HFFc6 (cell line): ENCODE measurements at regions not wholly inside any gene's neighbourhood (a gene's known extent, or its start where the extent isn't known, plus 50 kb on each side); places are given as distances from the start of the nearest gene placed in this dataset.

Source experiments
- DNase-seq: peaks from one replicate; pipeline ENCODE4 v3.0.0-alpha.2; 2018
- H3K27ac Mint-ChIP-seq: 2 replicates; pipeline ENCODE4 v1.8.0; 2020; ENCODE audit warnings: mild to moderate bottlenecking, mixed read lengths
- H3K27me3 Mint-ChIP-seq: 2 replicates; pipeline ENCODE4 v1.8.0; 2021; ENCODE audit warnings: mild to moderate bottlenecking, moderate library complexity, mixed read lengths; ENCODE audit not compliant: insufficient read depth
- H3K36me3 Mint-ChIP-seq: 2 replicates; pipeline ENCODE4 v1.8.0; 2021; ENCODE audit warnings: low read depth, mixed read lengths
- H3K4me1 Mint-ChIP-seq: 2 replicates; pipeline ENCODE4 v1.8.0; 2020; ENCODE audit warnings: low read depth, mixed read lengths
- H3K4me3 Mint-ChIP-seq: 2 replicates; pipeline ENCODE4 v1.8.0; 2020; ENCODE audit warnings: mild to moderate bottlenecking, moderate library complexity, mixed read lengths
- H3K9me3 Mint-ChIP-seq: 2 replicates; pipeline ENCODE4 v1.8.0; 2020; ENCODE audit warnings: mild to moderate bottlenecking, mixed read lengths
- CTCF ChIP-seq: fragments of 200-600 bp; sonication (generic); IDR thresholded peaks from 2 replicates; pipeline ENCODE4 v1.5.0; 2021; ENCODE audit warnings: antibody characterized with exemption, mild to moderate bottlenecking

DNA sequence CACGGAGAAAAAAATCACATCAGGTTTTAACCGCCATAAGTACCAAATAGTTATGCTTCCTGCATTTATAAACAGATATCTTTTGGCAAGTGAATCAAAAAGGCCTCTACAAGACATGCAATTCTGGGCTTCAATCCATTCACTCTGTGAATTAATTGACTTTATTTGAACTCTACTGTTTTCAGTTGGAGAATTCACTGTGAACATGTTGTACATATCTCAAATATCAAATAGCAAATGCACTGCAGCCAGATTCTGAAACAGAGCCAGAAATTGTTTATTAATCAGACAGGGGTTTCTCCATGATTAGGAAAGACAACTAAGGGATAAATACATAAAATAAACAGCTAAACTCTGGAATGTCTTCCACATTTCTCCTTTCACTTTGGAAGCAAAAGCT, 445.4 kb upstream of the NFIA start:
- no peak overlapping the region for H3K4me3 Mint-ChIP-seq
- H3K27me3 Mint-ChIP-seq, result no peaks in the 10 kb centered on the region; the same call in 1 of the 2 replicates
- no peak overlapping the region for H3K27ac Mint-ChIP-seq
- peaks cover 34% of the 10 kb centered on the region for H3K9me3 Mint-ChIP-seq
- TF ChIP-seq CTCF, result no peak
- no peaks in the 10 kb centered on the region for H3K36me3 Mint-ChIP-seq
- DNase-seq, result no peak
- no peaks in the 10 kb centered on the region for H3K4me1 Mint-ChIP-seq

- H3K27ac Mint-ChIP-seq, result no peak overlapping the region
- H3K4me1 Mint-ChIP-seq, result no peaks in the 10 kb centered on the region
- no peak overlapping the region for H3K4me3 Mint-ChIP-seq
- H3K36me3 Mint-ChIP-seq, result no peaks in the 10 kb centered on the region
- peaks cover 51% of the 10 kb centered on the region for H3K9me3 Mint-ChIP-seq
- DNase-seq, result no peak
- no peak for TF ChIP-seq CTCF
- no peaks in the 10 kb centered on the region; the same call in 1 of the 2 replicates for H3K27me3 Mint-ChIP-seq
These were observed 448.3 kb upstream of the NFIA start for GRCh38 chr1:60634106-60634505.

GRCh38 chr1:60622486-60622885, 459.9 kb upstream of the NFIA start:
- H3K36me3 Mint-ChIP-seq, result peaks cover 4% of the 10 kb centered on the region; the same call in 1 of the 2 replicates
- H3K27ac Mint-ChIP-seq, result no peak overlapping the region
- no peak overlapping the region for H3K4me3 Mint-ChIP-seq
- DNase-seq, result no peak
- peaks cover 34% of the 10 kb centered on the region for H3K9me3 Mint-ChIP-seq
- H3K27me3 Mint-ChIP-seq, result no peaks in the 10 kb centered on the region
- H3K4me1 Mint-ChIP-seq, result no peaks in the 10 kb centered on the region
- no peak for TF ChIP-seq CTCF

GRCh38 chr1:60621368-60621851, 461.0 kb upstream of the NFIA start:
- Mint-ChIP-seq H3K27me3 (no peaks in the 10 kb centered on the region), H3K36me3 (peaks cover 4% of the 10 kb centered on the region; the same call in 1 of the 2 replicates), H3K4me1 (no peaks in the 10 kb centered on the region), H3K9me3 (peaks cover 42% of the 10 kb centered on the region), H3K4me3 (no peak overlapping the region), H3K27ac (no peak overlapping the region)
- no peak for TF ChIP-seq CTCF
- DNase-seq, result no peak

- TF ChIP-seq CTCF, result no peak
- H3K27me3 Mint-ChIP-seq, result no peaks in the 10 kb centered on the region
- H3K4me1 Mint-ChIP-seq, result no peaks in the 10 kb centered on the region
- no peak overlapping the region for H3K4me3 Mint-ChIP-seq
- no peak overlapping the region for H3K27ac Mint-ChIP-seq
- peaks cover 41% of the 10 kb centered on the region for H3K9me3 Mint-ChIP-seq
- peaks cover 3% of the 10 kb centered on the region; the same call in 1 of the 2 replicates for H3K36me3 Mint-ChIP-seq
- no peak for DNase-seq
These were observed 462.3 kb upstream of the NFIA start for GRCh38 chr1:60620087-60620486.

DNA sequence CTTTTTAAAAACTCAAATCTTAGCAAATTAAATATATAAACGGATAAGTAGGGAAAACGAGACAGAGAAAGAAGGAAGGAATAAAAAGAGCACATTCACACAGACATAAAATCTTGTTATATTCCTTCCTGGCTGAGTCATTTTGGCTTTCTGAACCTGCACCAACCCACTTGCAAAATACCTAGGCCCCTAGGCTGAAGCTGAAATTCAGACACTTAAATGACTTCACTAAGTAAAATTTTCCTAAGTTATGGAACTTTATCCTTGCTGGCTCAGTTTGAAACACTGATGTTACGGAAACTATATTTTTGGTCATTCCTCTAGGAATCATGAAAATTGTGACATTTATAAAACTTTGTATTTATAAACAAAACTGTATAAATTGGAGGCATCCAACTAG, 462.8 kb upstream of the NFIA start:
- Mint-ChIP-seq H3K9me3 (peaks cover 41% of the 10 kb centered on the region), H3K4me3 (no peak overlapping the region), H3K4me1 (no peaks in the 10 kb centered on the region), H3K27ac (no peak overlapping the region), H3K27me3 (no peaks in the 10 kb centered on the region), H3K36me3 (no peaks in the 10 kb centered on the region)
- no peak for DNase-seq
- no peak for TF ChIP-seq CTCF
